H1 (cell line): ENCODE measurements at regions not wholly inside any gene's neighbourhood (a gene's known extent, or its start where the extent isn't known, plus 50 kb on each side); places are given as distances from the start of the nearest gene placed in this dataset.

Source experiments
- CTCF ChIA-PET: fragments of 300-600 bp; sonication (Branson Sonifier 250); formaldehyde crosslinking; loops from one replicate; lab custom pipeline; 2021; ENCODE audit not compliant: partially characterized antibody; lab: Charles Lee
- POLR2A ChIA-PET: fragments of 300-600 bp; sonication (Branson Sonifier 250); formaldehyde crosslinking; loops from one replicate; lab custom pipeline; 2021; ENCODE audit warnings: inconsistent platforms; ENCODE audit not compliant: partially characterized antibody; lab: Charles Lee
- DNase-seq, 2 experiments: peaks; one replicate each; pipeline versions ENCODE4 v3.0.0 to v3.0.0-alpha.2; 2010 to 2022; ENCODE audit warnings: low spot score in 2 of 2, low read depth in 1 of 2, mixed read lengths in 1 of 2
- FAIRE-seq: peaks from 2 replicates; lab custom pipeline; 2011; peaks lifted over from hg19 to GRCh38; lab: Jason Lieb, UNC
- H2AFZ ChIP-seq: 2 replicates; pipeline ENCODE4 v1.8.1; 2012; ENCODE audit warnings: low read length, inconsistent platforms
- H2AK5ac ChIP-seq: 2 replicates; pipeline ENCODE4 v1.6.1; 2013; ENCODE audit warnings: low read depth, low read length
- H2BK120ac ChIP-seq: replicated peaks from 2 replicates; pipeline ENCODE3; 2013; ENCODE audit warnings: low read depth, low read length, inconsistent platforms
- H2BK12ac ChIP-seq: 2 replicates; pipeline ENCODE4 v1.6.1; 2013; ENCODE audit warnings: low read depth, low read length
- H2BK15ac ChIP-seq: 2 replicates; pipeline ENCODE4 v1.6.1; 2013; ENCODE audit warnings: low read length
- H2BK20ac ChIP-seq: 2 replicates; pipeline ENCODE4 v1.6.1; 2013; ENCODE audit warnings: low read length
- H2BK5ac ChIP-seq: 2 replicates; pipeline ENCODE4 v1.6.1; 2013; ENCODE audit warnings: low read depth, low read length
- H3K14ac ChIP-seq: 2 replicates; pipeline ENCODE4 v1.6.1; 2013; ENCODE audit warnings: inconsistent platforms; ENCODE audit not compliant: insufficient read length
- H3K18ac ChIP-seq: 2 replicates; pipeline ENCODE4 v1.6.1; 2013; ENCODE audit warnings: low read length; ENCODE audit errors: extremely low read depth
- H3K23ac ChIP-seq: 2 replicates; pipeline ENCODE4 v1.6.1; 2013; ENCODE audit warnings: inconsistent platforms; ENCODE audit not compliant: insufficient read length
- H3K23me2 ChIP-seq: 2 replicates; pipeline ENCODE4 v1.6.1; 2013; ENCODE audit warnings: low read depth, low read length
- H3K27ac ChIP-seq: 2 replicates; pipeline ENCODE4 v1.6.1; 2011; ENCODE audit warnings: low read depth, low read length, inconsistent platforms
- H3K27me3 ChIP-seq, 4 experiments: replicated peaks in 1 of 4; 1 replicate in 1 of 4; 2 replicates in 3 of 4; pipeline versions ENCODE4 v1.6.1 to v1.8.1; 2011 to 2013; ENCODE audit warnings: low read length in 3 of 4, mild to moderate bottlenecking in 3 of 4, inconsistent platforms in 2 of 4, mixed read lengths in 2 of 4, moderate library complexity in 1 of 4; ENCODE audit not compliant: control insufficient read depth in 3 of 4, insufficient read depth in 3 of 4; ENCODE audit errors: extremely low read depth in 1 of 4
- H3K36me3 ChIP-seq, 4 experiments: 2 replicates each; pipeline versions ENCODE4 v1.6.1 to v1.8.1; 2011 to 2013; ENCODE audit warnings: mild to moderate bottlenecking in 4 of 4, low read length in 3 of 4, moderate library complexity in 2 of 4, control low read depth in 1 of 4, inconsistent platforms in 1 of 4; ENCODE audit not compliant: insufficient read depth in 4 of 4, control insufficient read depth in 2 of 4
- H3K4ac ChIP-seq: replicated peaks from 2 replicates; pipeline ENCODE3; 2013; ENCODE audit warnings: low read length, low read depth, mixed read lengths, inconsistent platforms; ENCODE audit not compliant: insufficient read length
- H3K4me1 ChIP-seq, 4 experiments: replicated peaks in 1 of 4; 1 replicate in 1 of 4; 2 replicates in 3 of 4; pipeline versions ENCODE4 v1.6.1 to v1.8.1; 2011 to 2013; ENCODE audit warnings: low read length in 3 of 4, inconsistent platforms in 2 of 4, mixed read lengths in 1 of 4; ENCODE audit not compliant: insufficient read depth in 4 of 4, control insufficient read depth in 3 of 4
- H3K4me2 ChIP-seq, 2 experiments: 2 replicates each; pipeline versions ENCODE4 v1.6.1 to v1.8.1; 2011 to 2013; ENCODE audit warnings: low read depth in 2 of 2, low read length in 2 of 2, control low read depth in 1 of 2, inconsistent platforms in 1 of 2, mild to moderate bottlenecking in 1 of 2; ENCODE audit not compliant: insufficient read depth in 1 of 2
- H3K4me3 ChIP-seq, 4 experiments: fragments of 200-600, 300-600 bp in 1 of 4; sonication (generic), shearing (Covaris generic), sonication (Bioruptor Twin) in 1 of 4; 2 replicates each; pipeline versions ENCODE4 v1.5.1 to v1.8.1; 2011 to 2016; ENCODE audit warnings: low read length in 4 of 4, low read depth in 3 of 4, control low read depth in 2 of 4, inconsistent platforms in 2 of 4, mild to moderate bottlenecking in 2 of 4, mixed read lengths in 1 of 4, moderate library complexity in 1 of 4; ENCODE audit not compliant: insufficient read depth in 2 of 4; ENCODE audit errors: extremely low read depth in 1 of 4
- H3K56ac ChIP-seq: replicated peaks from 2 replicates; pipeline ENCODE3; 2013; ENCODE audit warnings: low read depth, mild to moderate bottlenecking, mixed read lengths, low read length, inconsistent platforms; ENCODE audit not compliant: insufficient read length
- H3K79me1 ChIP-seq: 2 replicates; pipeline ENCODE4 v1.6.1; 2013; ENCODE audit warnings: low read depth, low read length, control low read depth
- H3K79me2 ChIP-seq, 2 experiments: 2 replicates each; pipeline versions ENCODE4 v1.6.1 to v1.8.1; 2012 to 2013; ENCODE audit warnings: low read length in 2 of 2, mild to moderate bottlenecking in 2 of 2, inconsistent platforms in 1 of 2; ENCODE audit not compliant: insufficient read depth in 2 of 2, control insufficient read depth in 1 of 2
- H3K9ac ChIP-seq, 4 experiments: replicated peaks in 1 of 4; 1 replicate in 1 of 4; 2 replicates in 3 of 4; pipeline versions ENCODE4 v1.6.1 to v1.8.1; 2011 to 2013; ENCODE audit warnings: low read depth in 3 of 4, low read length in 3 of 4, control low read depth in 2 of 4, mild to moderate bottlenecking in 2 of 4, moderate library complexity in 2 of 4, inconsistent platforms in 1 of 4; ENCODE audit errors: extremely low read depth in 1 of 4
- H3K9me3 ChIP-seq, 2 experiments: 2 replicates each; pipeline versions ENCODE4 v1.6.1 to v1.8.1; 2012 to 2013; ENCODE audit warnings: mild to moderate bottlenecking in 2 of 2, moderate library complexity in 2 of 2, control low read depth in 1 of 2, inconsistent platforms in 1 of 2, low read depth in 1 of 2, low read length in 1 of 2, mixed read lengths in 1 of 2; ENCODE audit not compliant: insufficient read depth in 2 of 2
- H4K20me1 ChIP-seq, 2 experiments: replicated peaks in 1 of 2; 2 replicates each; pipeline versions ENCODE3 to v1.8.1; 2011 to 2013; ENCODE audit warnings: inconsistent platforms in 2 of 2, low read length in 2 of 2, mild to moderate bottlenecking in 1 of 2; ENCODE audit not compliant: insufficient read depth in 2 of 2, control insufficient read depth in 1 of 2
- H4K5ac ChIP-seq: 2 replicates; pipeline ENCODE4 v1.6.1; 2013; ENCODE audit warnings: low read length, low read depth, mixed read lengths, inconsistent platforms; ENCODE audit not compliant: insufficient read length
- H4K8ac ChIP-seq: 2 replicates; pipeline ENCODE4 v1.8.0; 2013; ENCODE audit warnings: mild to moderate bottlenecking, moderate library complexity, low read length, inconsistent platforms; ENCODE audit not compliant: insufficient read depth; ENCODE audit errors: extremely low read depth
- H4K91ac ChIP-seq: replicated peaks from 2 replicates; pipeline ENCODE3; 2013; ENCODE audit warnings: low read length, mixed read lengths, inconsistent platforms; ENCODE audit not compliant: insufficient read length
- BACH1 ChIP-seq: IDR thresholded peaks from 2 replicates; pipeline ENCODE4 v1.6.1; 2012; ENCODE audit warnings: low read length, improper control_type of control experiment
- HDAC6 ChIP-seq: IDR thresholded peaks from one replicate; pipeline ENCODE4 v1.7.1; 2012; ENCODE audit warnings: low read depth, mild to moderate bottlenecking, inconsistent platforms, low read length, moderate library complexity
- MAFK ChIP-seq: IDR thresholded peaks from 2 replicates; pipeline ENCODE4 v1.6.1; 2012; ENCODE audit warnings: low read depth, mild to moderate bottlenecking, improper control_type of control experiment, low read length
- SIRT6 ChIP-seq: IDR thresholded peaks from one replicate; pipeline ENCODE4 v1.7.1; 2012; ENCODE audit warnings: low read length, inconsistent platforms
- WGBS, 2 experiments: shearing (Covaris generic) in 1 of 2; methylation state at CpG; one replicate each; pipeline versions ENCODE4 v1.1.6 to v1.1.7; 2013 to 2015; ENCODE audit warnings: low lambda C conversion rate in 2 of 2, mixed read lengths in 2 of 2, inconsistent platforms in 1 of 2, low coverage in 1 of 2, missing lambda C conversion rate in 1 of 2; ENCODE audit not compliant: insufficient replicate concordance in 2 of 2, insufficient coverage in 1 of 2, insufficient read length in 1 of 2; ENCODE audit errors: extremely low coverage in 1 of 2, missing lambda C conversion rate in 1 of 2; 5-methylcytosine and 5-hydroxymethylcytosine counted together

- Histone ChIP-seq H4K20me1 (no peaks in the 10 kb centered on the region), H3K4me3 (no peak overlapping the region), H3K9ac (no peak overlapping the region), H2BK15ac (no peak overlapping the region), H3K4me1 (no peaks in the 10 kb centered on the region), H4K5ac (no peak overlapping the region), H2BK12ac (no peak overlapping the region), H3K4me2 (no peak overlapping the region), H2AK5ac (no peak overlapping the region), H3K23ac (no peak overlapping the region), H2BK5ac (no peak overlapping the region), H4K8ac (no peak overlapping the region), H2BK120ac (no peak overlapping the region), H3K79me2 (no peaks in the 10 kb centered on the region), H3K56ac (no peak overlapping the region), H2BK20ac (no peak overlapping the region), H2AFZ (no peak overlapping the region), H3K79me1 (no peaks in the 10 kb centered on the region), H3K9me3 (no peaks in the 10 kb centered on the region), H3K14ac (no peak overlapping the region), H3K18ac (no peak overlapping the region), H3K23me2 (no peaks in the 10 kb centered on the region), H3K27ac (no peak overlapping the region), H3K4ac (no peak overlapping the region), H4K91ac (no peak overlapping the region), H3K36me3 (no peaks in the 10 kb centered on the region), H3K27me3 (no peaks in the 10 kb centered on the region)
- ChIA-PET POLR2A (no interaction called here), CTCF (no interaction called here)
- TF ChIP-seq SIRT6 = no peak
- no peak for TF ChIP-seq HDAC6
- TF ChIP-seq BACH1 = no peak
- no peak for TF ChIP-seq MAFK
- 76% methylated on average over 1 of the region's 1 CpG; no CpG with 5 or more reads in 1 of the 2 experiments for WGBS, 2 experiments
- FAIRE-seq (no peak), DNase-seq (no peak)
These were observed 366.5 kb downstream of the CXXC4 start for GRCh38 chr4:104128031-104128849.
